Fibroblast of peridontal ligament (primary cell): ENCODE measurements at regions not wholly inside any gene's neighbourhood (a gene's known extent, or its start where the extent isn't known, plus 50 kb on each side); places are given as distances from the start of the nearest gene placed in this dataset.

Experiments used
- DNase-seq: peaks from one replicate; pipeline ENCODE4 v3.0.0-alpha.2; 2010; ENCODE audit errors: extremely low read depth

GRCh38 chr13:111456452-111457230, 136.2 kb downstream of the TEX29 start:
- DNase-seq, result no peak

- no peak for DNase-seq
Measured at GRCh38 chr13:111458001-111458531, 137.6 kb downstream of the TEX29 start.

GRCh38 chr13:111458739-111459138, 138.3 kb downstream of the TEX29 start:
- DNase-seq, result no peak

- DNase-seq, result no peak
Measured at GRCh38 chr13:111459803-111460547, 139.5 kb downstream of the TEX29 start.

- peak; percentile 63 for DNase-seq
Measured at GRCh38 chr13:111460548-111461444, 140.4 kb downstream of the TEX29 start.

GRCh38 chr13:111461445-111462149, 141.2 kb downstream of the TEX29 start:
- no peak for DNase-seq

- DNase-seq, result no peak
Measured at GRCh38 chr13:111462221-111462764, 141.9 kb downstream of the TEX29 start.

- no peak for DNase-seq
Measured at GRCh38 chr13:111462944-111463343, 142.5 kb downstream of the TEX29 start.

- no peak for DNase-seq
Measured at GRCh38 chr13:111467111-111467890, 146.9 kb downstream of the TEX29 start.

GRCh38 chr13:111468037-111468959, 147.9 kb downstream of the TEX29 start:
- no peak for DNase-seq

GRCh38 chr13:111469450-111469849, 149.0 kb downstream of the TEX29 start:
- no peak for DNase-seq

GRCh38 chr13:111469916-111470506, 149.6 kb downstream of the TEX29 start:
- DNase-seq, result no peak

- no peak for DNase-seq
Measured at GRCh38 chr13:111470933-111471332, 150.5 kb downstream of the TEX29 start.

GRCh38 chr13:111472083-111472482, 151.6 kb downstream of the TEX29 start:
- DNase-seq, result no peak

- DNase-seq, result no peak
Measured at GRCh38 chr13:111472559-111473460, 152.4 kb downstream of the TEX29 start.

- DNase-seq, result peak; percentile 38
Measured at GRCh38 chr13:111474136-111475002, 153.9 kb downstream of the TEX29 start.

- no peak for DNase-seq
Measured at GRCh38 chr13:111475488-111475887, 155.0 kb downstream of the TEX29 start.
